Activated CD4-positive, alpha-beta memory T cell treated with anti-CD3 and anti-CD28 coated beads, Interleukin-2, amount 10 ng/mL, durations not matched to agents 7 days and 5 days (primary cell): ENCODE measurements at regions not wholly inside any gene's neighbourhood (a gene's known extent, or its start where the extent isn't known, plus 50 kb on each side); places are given as distances from the start of the nearest gene placed in this dataset.
A peak's percentile ranks its signal among the peaks of the same experiment; 100 is the strongest.

Source experiments
- CTCF ChIA-PET: fragments of 350-600 bp; sonication (Branson Sonifier 250); formaldehyde crosslinking; loops from one replicate; lab custom pipeline; 2021; ENCODE audit warnings: antibody characterized with exemption, inconsistent platforms; lab: Charles Lee
- POLR2A ChIA-PET: fragments of 350-600 bp; sonication (Branson Sonifier 250); formaldehyde crosslinking; loops from one replicate; lab custom pipeline; 2021; ENCODE audit warnings: antibody characterized with exemption; lab: Charles Lee
- DNase-seq: peaks from one replicate; pipeline ENCODE4 v3.0.0-alpha.2; 2020
- H3K27ac Mint-ChIP-seq: one replicate; pipeline ENCODE4 v1.8.0; 2021; ENCODE audit warnings: mild to moderate bottlenecking, mixed read lengths
- H3K27me3 Mint-ChIP-seq: one replicate; pipeline ENCODE4 v1.8.0; 2021; ENCODE audit warnings: mixed read lengths
- H3K36me3 Mint-ChIP-seq: one replicate; pipeline ENCODE4 v1.8.0; 2021; ENCODE audit warnings: low read depth, mixed read lengths
- H3K4me1 Mint-ChIP-seq: one replicate; pipeline ENCODE4 v1.8.0; 2021; ENCODE audit warnings: mixed read lengths
- H3K4me3 Mint-ChIP-seq: one replicate; pipeline ENCODE4 v1.8.0; 2021; ENCODE audit warnings: mild to moderate bottlenecking, mixed read lengths
- H3K9me3 Mint-ChIP-seq: one replicate; pipeline ENCODE4 v1.8.0; 2021; ENCODE audit warnings: mixed read lengths

DNA sequence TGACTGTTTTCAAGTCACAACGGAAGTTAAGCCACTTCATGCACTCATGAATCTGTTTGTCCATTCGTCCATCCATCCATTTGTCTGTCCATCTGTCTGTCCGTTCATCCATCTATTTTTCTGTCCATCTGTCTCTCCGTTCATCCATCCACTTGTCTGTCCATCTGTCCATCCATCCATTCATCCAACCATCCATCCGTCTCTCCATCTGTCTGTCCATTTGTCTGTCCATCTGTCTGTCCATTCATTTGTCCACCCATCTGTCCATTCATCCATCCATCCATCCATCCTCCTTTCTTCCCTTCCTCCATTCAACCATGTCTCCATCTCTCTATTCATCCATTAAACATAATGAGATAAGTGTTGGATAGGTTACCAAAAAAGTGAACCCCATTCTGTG is 123.5 kb upstream of the UQCRFS1 start:
- no peaks in the 10 kb centered on the region for H3K36me3 Mint-ChIP-seq
- no peak for DNase-seq

DNA sequence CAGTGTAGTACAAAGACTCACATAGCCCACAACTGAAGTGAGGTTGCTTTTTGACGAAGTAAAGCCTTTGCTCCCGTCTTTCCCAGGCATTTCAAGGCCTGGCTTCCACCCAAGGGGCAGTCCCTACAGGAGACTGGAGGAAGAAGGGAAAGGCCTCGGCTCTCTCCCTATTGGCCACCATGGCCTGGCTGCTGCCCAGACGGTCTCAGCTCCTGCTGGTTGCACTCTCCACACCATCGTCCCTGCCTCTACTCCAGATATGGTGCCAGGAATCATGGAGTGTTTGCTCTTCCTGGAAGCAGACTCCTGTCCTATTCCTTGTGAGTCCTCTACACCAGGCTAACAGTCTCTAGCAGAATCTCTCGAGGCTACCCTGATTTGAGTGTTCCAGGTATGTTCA is 124.1 kb upstream of the UQCRFS1 start:
- no peaks in the 10 kb centered on the region for H3K27me3 Mint-ChIP-seq
- H3K4me3 Mint-ChIP-seq = no peak overlapping the region
- no peaks in the 10 kb centered on the region for H3K4me1 Mint-ChIP-seq
- H3K27ac Mint-ChIP-seq = no peak overlapping the region
- no peak for DNase-seq
- H3K9me3 Mint-ChIP-seq = peaks cover 5% of the 10 kb centered on the region
- H3K36me3 Mint-ChIP-seq = no peaks in the 10 kb centered on the region
- ChIA-PET POLR2A (no interaction called here), CTCF (no interaction called here)

More for the DNA sequence above, 123.5 kb upstream of the UQCRFS1 start:
- Mint-ChIP-seq H3K27ac (no peak overlapping the region), H3K27me3 (no peaks in the 10 kb centered on the region), H3K9me3 (no peaks in the 10 kb centered on the region), H3K4me3 (no peak overlapping the region), H3K4me1 (no peaks in the 10 kb centered on the region)
- POLR2A ChIA-PET = no interaction called here
- CTCF ChIA-PET = no interaction called here

DNA sequence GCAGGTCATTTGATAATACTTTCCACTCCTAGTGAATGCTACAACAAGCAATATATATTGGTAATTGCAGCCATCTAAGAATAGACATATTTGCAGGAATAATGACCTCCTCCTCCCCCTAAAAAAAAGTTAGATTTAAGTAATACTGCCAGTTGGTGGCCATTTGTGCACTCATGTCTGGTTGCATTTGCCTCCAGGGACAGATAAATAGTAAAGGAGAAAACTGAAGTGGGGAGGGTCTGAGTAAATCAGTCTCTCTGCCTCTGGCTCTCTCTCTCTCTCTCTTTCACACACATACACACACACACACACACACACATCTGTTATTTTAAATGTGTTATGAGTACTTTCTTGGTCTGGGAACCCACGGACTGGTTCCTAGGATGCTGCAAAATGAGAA is 125.5 kb upstream of the UQCRFS1 start:
- Mint-ChIP-seq H3K4me3 (no peak overlapping the region), H3K9me3 (peaks cover 12% of the 10 kb centered on the region), H3K36me3 (no peaks in the 10 kb centered on the region), H3K27ac (no peak overlapping the region), H3K27me3 (no peaks in the 10 kb centered on the region), H3K4me1 (no peaks in the 10 kb centered on the region)
- CTCF ChIA-PET = no interaction called here
- POLR2A ChIA-PET = no interaction called here
- no peak for DNase-seq

DNA sequence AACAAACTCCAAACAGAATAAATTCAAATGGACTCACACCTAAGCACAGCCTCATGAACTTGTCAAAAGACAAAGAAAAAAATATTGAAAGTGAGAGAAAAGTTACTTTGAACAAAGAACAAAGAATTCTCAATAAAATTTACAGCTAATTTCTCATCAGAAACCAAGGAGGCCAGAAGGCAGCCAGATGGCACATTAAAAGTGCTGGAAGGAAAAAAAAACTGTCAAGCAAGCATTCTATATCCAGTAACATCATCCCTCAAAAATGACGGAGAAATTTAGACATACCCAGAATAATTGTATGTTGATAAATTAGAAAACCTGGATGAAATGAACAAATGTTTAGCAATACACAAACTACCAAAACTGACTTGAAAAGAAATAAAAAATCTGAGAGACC is 129.8 kb upstream of the UQCRFS1 start:
- Mint-ChIP-seq H3K4me1 (no peaks in the 10 kb centered on the region), H3K9me3 (peaks cover 19% of the 10 kb centered on the region), H3K27ac (no peak overlapping the region), H3K4me3 (no peak overlapping the region), H3K36me3 (no peaks in the 10 kb centered on the region), H3K27me3 (peaks cover 1% of the 10 kb centered on the region)
- ChIA-PET POLR2A (no interaction called here), CTCF (no interaction called here)
- DNase-seq = no peak

DNA sequence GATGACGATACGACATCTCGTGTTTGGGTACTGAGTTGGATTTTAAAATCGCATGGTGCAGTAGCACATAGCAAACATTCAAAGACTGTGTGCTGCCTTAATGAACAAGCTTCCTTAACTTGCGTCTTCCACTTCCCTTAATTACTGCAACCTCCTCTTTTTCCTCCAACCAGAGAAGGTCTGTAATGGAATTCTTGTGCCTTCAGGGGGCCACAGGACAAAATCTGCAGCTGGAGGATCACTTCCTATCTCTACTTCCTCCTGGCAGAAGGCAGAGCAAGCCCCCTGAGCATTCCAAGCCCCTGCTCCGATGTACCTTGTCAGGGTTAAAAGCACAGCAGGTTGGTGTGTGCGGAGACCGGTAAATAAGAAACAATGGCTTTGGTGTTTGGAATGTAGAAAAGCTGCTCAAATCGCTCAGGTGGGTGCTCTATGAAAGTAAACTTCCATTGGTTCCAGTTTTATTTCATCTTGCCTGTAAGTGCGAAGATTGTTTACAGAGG is 151.3 kb upstream of the UQCRFS1 start:
- ChIA-PET CTCF (no interaction called here), POLR2A (no interaction called here)
- Mint-ChIP-seq H3K27me3 (peaks cover 33% of the 10 kb centered on the region), H3K36me3 (no peaks in the 10 kb centered on the region), H3K4me1 (no peaks in the 10 kb centered on the region), H3K27ac (no peak overlapping the region), H3K4me3 (no peak overlapping the region), H3K9me3 (peaks cover 2% of the 10 kb centered on the region)
- no peak for DNase-seq

DNA sequence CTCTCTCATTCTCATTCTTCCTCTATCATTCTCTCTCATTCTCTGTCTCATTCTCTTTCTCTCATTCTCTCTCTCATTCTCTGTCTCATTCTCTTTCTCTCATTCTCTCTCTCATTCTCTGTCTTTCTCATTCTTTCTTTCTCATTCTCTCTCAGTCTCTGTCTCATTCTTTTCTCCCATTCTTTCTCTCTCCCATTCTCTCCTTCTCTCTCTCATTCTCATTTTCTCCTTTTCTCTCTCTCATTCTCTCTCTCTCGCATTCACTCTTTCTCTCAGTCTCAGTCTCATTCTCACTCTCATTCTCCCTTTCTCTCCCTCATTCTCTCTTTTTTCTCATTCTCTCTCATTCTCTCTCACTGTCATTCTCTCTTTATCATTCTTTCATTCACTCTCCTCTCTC is 152.0 kb upstream of the UQCRFS1 start:
- POLR2A ChIA-PET = no interaction called here
- no peak overlapping the region for H3K4me3 Mint-ChIP-seq
- H3K4me1 Mint-ChIP-seq = no peaks in the 10 kb centered on the region
- H3K27me3 Mint-ChIP-seq = peaks cover 33% of the 10 kb centered on the region
- CTCF ChIA-PET = no interaction called here
- peaks cover 2% of the 10 kb centered on the region for H3K9me3 Mint-ChIP-seq
- no peaks in the 10 kb centered on the region for H3K36me3 Mint-ChIP-seq
- no peak overlapping the region for H3K27ac Mint-ChIP-seq
- no peak for DNase-seq

DNA sequence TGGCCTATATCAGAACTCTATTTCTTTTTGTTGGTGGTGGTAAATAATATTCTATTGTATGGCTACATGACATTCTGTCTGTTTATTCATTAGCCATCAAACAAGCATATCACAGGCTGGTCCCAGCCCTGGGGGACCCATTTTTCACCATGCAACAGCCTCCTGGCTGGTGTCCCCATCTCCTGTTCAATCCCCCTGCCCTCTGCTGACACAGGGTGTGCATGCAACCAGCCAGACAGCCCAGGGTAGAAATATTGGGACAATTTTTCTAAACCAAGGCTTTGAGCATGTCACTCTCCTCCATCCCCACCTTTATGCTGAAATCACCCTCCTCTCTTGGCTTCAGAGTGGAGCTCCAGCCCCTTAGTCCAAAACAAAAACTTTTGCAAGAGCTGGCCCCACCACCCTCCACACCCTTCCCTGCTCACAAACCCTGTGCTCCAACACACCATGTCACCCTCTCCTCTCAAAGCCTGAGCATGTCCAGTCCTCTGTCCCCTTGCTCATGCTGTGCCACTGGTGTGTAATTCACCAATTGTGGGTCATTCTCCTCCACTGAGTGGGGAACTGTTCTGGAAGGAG is 153.0 kb upstream of the UQCRFS1 start:
- H3K36me3 Mint-ChIP-seq = no peaks in the 10 kb centered on the region
- H3K27ac Mint-ChIP-seq = no peak overlapping the region
- CTCF ChIA-PET = no interaction called here
- peaks cover 33% of the 10 kb centered on the region for H3K27me3 Mint-ChIP-seq
- no peak overlapping the region for H3K4me3 Mint-ChIP-seq
- H3K9me3 Mint-ChIP-seq = no peaks in the 10 kb centered on the region
- no peaks in the 10 kb centered on the region for H3K4me1 Mint-ChIP-seq
- no peak for DNase-seq
- POLR2A ChIA-PET = no interaction called here

DNA sequence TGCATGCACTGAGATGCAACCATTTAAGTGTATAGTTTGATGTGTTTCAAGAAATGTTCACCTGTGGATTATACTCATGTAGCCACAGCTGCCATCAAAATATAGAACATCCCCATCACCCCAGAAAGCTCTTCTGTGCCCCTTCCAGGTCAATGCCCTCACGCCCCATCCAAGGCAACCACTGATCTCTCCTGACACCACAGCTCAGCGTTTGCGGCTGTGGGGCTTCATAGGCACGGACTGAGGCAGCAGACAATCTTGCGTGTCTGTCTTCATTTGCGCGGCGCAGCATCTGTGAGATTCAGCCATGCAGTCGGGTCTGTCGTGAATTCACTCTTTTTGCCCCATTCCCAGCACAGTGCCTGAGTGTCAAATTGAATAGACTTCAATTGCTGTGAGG is 153.8 kb upstream of the UQCRFS1 start:
- H3K4me1 Mint-ChIP-seq = no peaks in the 10 kb centered on the region
- H3K27ac Mint-ChIP-seq = no peak overlapping the region
- peaks cover 33% of the 10 kb centered on the region for H3K27me3 Mint-ChIP-seq
- H3K4me3 Mint-ChIP-seq = no peak overlapping the region
- no peak for DNase-seq
- POLR2A ChIA-PET = no interaction called here
- no peaks in the 10 kb centered on the region for H3K9me3 Mint-ChIP-seq
- CTCF ChIA-PET = no interaction called here
- H3K36me3 Mint-ChIP-seq = no peaks in the 10 kb centered on the region

DNA sequence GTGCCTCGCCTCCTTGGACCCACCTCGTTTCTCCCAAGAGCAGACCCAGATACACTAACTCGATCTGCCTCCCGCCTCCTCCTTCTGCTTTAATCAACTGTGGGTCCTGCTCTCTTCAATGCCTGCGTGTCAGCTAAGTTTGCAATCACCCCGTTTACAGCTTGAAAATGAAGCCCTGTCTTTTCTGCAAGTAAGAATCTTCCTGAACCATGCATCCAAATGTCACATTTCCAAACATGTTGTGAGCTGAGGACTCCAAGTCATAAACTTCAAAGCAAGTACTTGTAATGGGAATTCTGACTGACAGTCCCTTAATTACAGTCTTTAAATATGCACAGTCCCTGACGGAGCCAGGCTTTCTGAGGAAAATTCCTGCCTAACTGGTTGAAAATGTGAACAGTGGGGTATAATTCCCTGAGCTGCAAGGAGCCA is 154.9 kb upstream of the UQCRFS1 start:
- ChIA-PET CTCF (no interaction called here), POLR2A (no interaction called here)
- Mint-ChIP-seq H3K9me3 (no peaks in the 10 kb centered on the region), H3K36me3 (no peaks in the 10 kb centered on the region), H3K4me1 (no peaks in the 10 kb centered on the region), H3K27me3 (peaks cover 33% of the 10 kb centered on the region), H3K4me3 (no peak overlapping the region), H3K27ac (no peak overlapping the region)
- no peak for DNase-seq

DNA sequence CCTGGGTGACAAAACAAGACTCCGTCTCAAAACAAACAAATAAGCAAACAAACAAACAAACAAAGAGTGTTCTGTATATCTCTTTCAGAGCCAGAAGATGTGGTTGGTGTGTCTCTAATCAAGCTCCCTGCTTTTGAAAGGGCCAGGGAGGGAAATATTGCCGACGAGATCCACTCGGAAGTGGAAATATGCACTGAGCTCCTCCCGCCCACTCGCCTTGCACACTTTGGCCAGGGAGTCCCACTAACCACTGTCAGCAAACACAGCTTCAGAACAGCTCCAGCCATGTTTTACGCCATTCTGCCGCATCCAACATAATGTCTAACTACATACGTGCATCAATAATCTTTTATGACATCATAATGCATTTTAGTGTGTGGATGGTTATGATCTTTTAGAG is 155.5 kb upstream of the VSTM2B start:
- H3K27me3 Mint-ChIP-seq = peaks cover 14% of the 10 kb centered on the region
- ChIA-PET CTCF (interaction anchor here (0.6 kb wide), 1 partner anchor 321 kb away, joined by 4 read pairs; no protein-coding TSS in a partner anchor), POLR2A (no interaction called here)

DNA sequence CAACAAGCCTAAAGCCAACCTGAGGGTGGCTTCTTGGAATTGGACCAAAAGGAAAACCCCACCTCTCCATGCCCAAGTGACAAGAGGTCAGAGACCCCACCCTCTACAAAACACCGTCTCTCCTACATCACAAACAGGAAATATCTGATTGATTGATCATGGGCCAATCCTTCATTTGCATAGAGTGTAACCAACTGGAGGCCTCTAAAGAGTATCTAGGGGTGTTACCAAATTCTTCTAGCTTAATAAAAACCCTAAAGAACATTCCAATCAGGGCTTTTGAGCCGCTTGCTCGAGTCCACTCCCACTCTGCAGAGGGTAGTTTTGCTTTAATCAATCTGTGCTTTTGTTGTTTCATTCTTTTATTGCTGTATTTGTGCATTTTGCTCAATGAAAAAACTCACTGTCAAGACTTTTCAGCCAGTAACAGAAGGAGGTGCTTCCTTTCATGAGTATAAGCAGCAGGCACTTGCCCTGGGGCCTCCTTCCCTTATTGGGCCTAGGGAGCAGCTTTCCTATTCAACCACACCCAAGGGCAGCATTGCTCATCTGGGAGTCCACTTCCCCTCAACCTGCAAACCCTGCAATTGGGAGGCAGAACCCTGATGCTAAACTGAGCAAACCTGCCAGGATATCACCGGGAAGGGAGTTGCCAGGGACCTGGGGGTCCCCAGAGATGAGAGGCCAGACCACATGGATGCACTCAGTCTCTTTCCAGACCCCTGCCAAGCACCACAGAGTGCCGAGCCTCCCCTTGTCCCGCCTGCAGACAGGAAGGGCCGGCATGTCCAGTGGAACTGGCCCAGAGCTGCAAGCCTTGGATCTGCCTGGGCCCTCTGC is 154.3 kb upstream of the VSTM2B start:
- Mint-ChIP-seq H3K4me3 (no peak overlapping the region), H3K36me3 (no peaks in the 10 kb centered on the region), H3K27ac (no peak overlapping the region), H3K27me3 (peaks cover 9% of the 10 kb centered on the region), H3K4me1 (no peaks in the 10 kb centered on the region), H3K9me3 (no peaks in the 10 kb centered on the region)
- DNase-seq = peak; percentile 4
- ChIA-PET CTCF (no interaction called here), POLR2A (no interaction called here)

More for the DNA sequence above, 155.5 kb upstream of the VSTM2B start:
- Mint-ChIP-seq H3K9me3 (no peaks in the 10 kb centered on the region), H3K4me1 (no peaks in the 10 kb centered on the region), H3K36me3 (no peaks in the 10 kb centered on the region), H3K4me3 (no peak overlapping the region), H3K27ac (no peak overlapping the region)
- DNase-seq = no peak

DNA sequence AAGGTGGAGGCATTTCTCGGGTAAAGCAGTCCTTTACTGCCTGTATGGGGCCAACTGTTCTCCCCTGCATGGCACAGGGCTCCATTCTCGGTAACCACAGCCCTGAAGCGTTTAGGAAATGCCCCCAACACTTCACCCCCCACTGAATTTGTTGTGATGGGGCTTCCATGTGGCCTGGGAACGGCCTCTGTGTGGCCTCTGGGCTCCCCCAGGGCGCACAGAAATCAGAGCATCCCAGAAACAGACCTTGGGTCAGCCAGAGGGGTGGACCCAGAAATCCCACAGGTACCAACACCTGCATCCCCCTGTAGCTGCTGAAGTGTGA is 153.7 kb upstream of the VSTM2B start:
- no peaks in the 10 kb centered on the region for H3K9me3 Mint-ChIP-seq
- ChIA-PET POLR2A (no interaction called here), CTCF (no interaction called here)
- no peaks in the 10 kb centered on the region for H3K36me3 Mint-ChIP-seq
- H3K4me3 Mint-ChIP-seq = no peak overlapping the region
- peaks cover 4% of the 10 kb centered on the region for H3K27me3 Mint-ChIP-seq
- H3K4me1 Mint-ChIP-seq = no peaks in the 10 kb centered on the region
- no peak for DNase-seq
- no peak overlapping the region for H3K27ac Mint-ChIP-seq

DNA sequence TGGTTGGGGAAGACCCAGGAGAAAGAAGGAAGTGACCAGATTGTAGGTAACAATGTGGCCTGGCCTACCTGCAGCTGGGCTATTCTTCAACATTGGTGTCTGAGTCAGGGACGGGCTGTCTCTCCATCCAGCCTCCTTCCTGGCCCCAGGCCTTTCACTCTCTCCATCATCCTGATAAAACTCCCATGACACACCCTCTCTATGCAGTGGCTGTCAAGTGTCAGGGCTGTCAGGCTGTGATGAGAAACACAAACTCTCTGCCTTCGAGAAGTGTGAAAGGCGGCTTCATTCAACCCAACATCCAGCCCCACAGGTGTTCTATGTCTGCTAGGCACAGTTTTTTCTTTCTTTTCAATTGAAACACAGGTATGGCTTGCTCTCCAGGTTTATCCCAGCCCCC is 153.3 kb upstream of the VSTM2B start:
- H3K27me3 Mint-ChIP-seq = peaks cover 4% of the 10 kb centered on the region
- H3K27ac Mint-ChIP-seq = no peak overlapping the region
- no peaks in the 10 kb centered on the region for H3K36me3 Mint-ChIP-seq
- ChIA-PET CTCF (no interaction called here), POLR2A (no interaction called here)
- no peaks in the 10 kb centered on the region for H3K4me1 Mint-ChIP-seq
- H3K4me3 Mint-ChIP-seq = no peak overlapping the region
- no peak for DNase-seq
- H3K9me3 Mint-ChIP-seq = no peaks in the 10 kb centered on the region
